ENCODE measurements at regions not wholly inside any gene's neighbourhood (a gene's known extent, or its start where the extent isn't known, plus 50 kb on each side); places are given as distances from the start of the nearest gene placed in this dataset.

GRCh38 chr15:96542130-96542770 lies 211.8 kb downstream of the NR2F2 start:
- TF ChIP-seq CTCF (IDR thresholded peaks at IDR 0.05 in 4 of 5, conservative IDR thresholded peaks at IDR 0.05 in 1 of 5) (no peak), POLR2A (IDR thresholded peaks at IDR 0.05) (no peak)

Data from gastrocnemius medialis (tissue), 4 donors.